HG02642 (cell line): ENCODE measurements at regions not wholly inside any gene's neighbourhood (a gene's known extent, or its start where the extent isn't known, plus 50 kb on each side); places are given as distances from the start of the nearest gene placed in this dataset.
A peak's percentile ranks its signal among the peaks of the same experiment; 100 is the strongest.
"Not testable (repeated sequence)": the region's sequence is repeated elsewhere in the genome, so short reads cannot be mapped to it uniquely, and the experiment has no call there.

ENCODE experiments used
- ATAC-seq: cut with Tn5 transposase; IDR thresholded peaks from one replicate; pipeline ENCODE4 v1.9.1; 2021; ENCODE audit warnings: mild to moderate bottlenecking; ENCODE audit not compliant: unreplicated experiment, poor library complexity

GRCh38 chr10:8331896-8332729 is 277.6 kb downstream of the GATA3 start:
- peak; percentile 90 for ATAC-seq

GRCh38 chr10:8332730-8333111 is 278.2 kb downstream of the GATA3 start:
- no peak for ATAC-seq

- no peak for ATAC-seq
Observed at GRCh38 chr10:8334631-8335030, 280.1 kb downstream of the GATA3 start.

- no peak for ATAC-seq
Observed at GRCh38 chr10:8336629-8337331, 282.3 kb downstream of the GATA3 start.

GRCh38 chr10:8337332-8337651 is 282.8 kb downstream of the GATA3 start:
- ATAC-seq = no peak

GRCh38 chr10:8338177-8338766 is 283.8 kb downstream of the GATA3 start:
- no peak for ATAC-seq

- no peak for ATAC-seq
Observed at GRCh38 chr10:8344756-8345155, 290.3 kb downstream of the GATA3 start.

GRCh38 chr10:8346861-8347260 is 292.4 kb downstream of the GATA3 start:
- ATAC-seq = no peak

GRCh38 chr10:8347614-8348013 is 293.1 kb downstream of the GATA3 start:
- not testable (repeated sequence) for ATAC-seq

- ATAC-seq = no peak
Observed at GRCh38 chr10:8349610-8350249, 295.2 kb downstream of the GATA3 start.

GRCh38 chr10:8350250-8350967 is 295.9 kb downstream of the GATA3 start:
- ATAC-seq = no peak

- no peak for ATAC-seq
Observed at GRCh38 chr10:8352171-8353075, 297.9 kb downstream of the GATA3 start.

GRCh38 chr10:8356283-8356682 is 301.8 kb downstream of the GATA3 start:
- ATAC-seq = no peak

- ATAC-seq = no peak
Observed at GRCh38 chr10:8359467-8359866, 305.0 kb downstream of the GATA3 start.

GRCh38 chr10:8360365-8360764 is 305.9 kb downstream of the GATA3 start:
- ATAC-seq = no peak

- no peak for ATAC-seq
Observed at GRCh38 chr10:8360814-8361509, 306.5 kb downstream of the GATA3 start.

GRCh38 chr10:8361510-8361844 is 307.0 kb downstream of the GATA3 start:
- no peak for ATAC-seq

GRCh38 chr10:8365935-8366911 is 311.7 kb downstream of the GATA3 start:
- no peak for ATAC-seq
